CD14-positive monocyte (primary cell): ENCODE measurements at regions not wholly inside any gene's neighbourhood (a gene's known extent, or its start where the extent isn't known, plus 50 kb on each side); places are given as distances from the start of the nearest gene placed in this dataset.

Experiments used
- DNase-seq, 3 donors: peaks; one replicate each; pipeline ENCODE4 v3.0.0-alpha.2; 2011 to 2022
- H2AFZ ChIP-seq: 2 replicates; pipeline ENCODE4 v1.6.0; 2012; ENCODE audit warnings: mild to moderate bottlenecking, low read depth, low read length, inconsistent platforms; ENCODE audit not compliant: insufficient read depth, poor library complexity, severe bottlenecking
- H3K27ac ChIP-seq, 2 donors: 1 replicate in 1 of 2; 2 replicates in 1 of 2; pipeline ENCODE4 v1.5.1; 2012 to 2013; ENCODE audit warnings: low read length in 2 of 2, control low read depth in 1 of 2, inconsistent platforms in 1 of 2, low read depth in 1 of 2, mild to moderate bottlenecking in 1 of 2
- H3K27me3 ChIP-seq, 2 donors: one replicate each; pipeline versions ENCODE4 v1.6.0 to v1.6.1; 2011 to 2013; ENCODE audit warnings: low read length in 2 of 2; ENCODE audit not compliant: control insufficient read depth in 2 of 2, insufficient read depth in 2 of 2
- H3K36me3 ChIP-seq, 2 donors: replicated peaks in 1 of 2; 1 replicate in 1 of 2; 2 replicates in 1 of 2; pipeline versions ENCODE4 v1.5.1 to v1.6.1; 2012 to 2013; ENCODE audit warnings: low read length in 2 of 2, control low read depth in 1 of 2, inconsistent platforms in 1 of 2, mild to moderate bottlenecking in 1 of 2; ENCODE audit not compliant: insufficient read depth in 2 of 2, control insufficient read depth in 1 of 2
- H3K4me1 ChIP-seq, 2 donors: 1 replicate in 1 of 2; 2 replicates in 1 of 2; pipeline versions ENCODE4 v1.5.1 to v1.6.1; 2012 to 2013; ENCODE audit warnings: low read length in 2 of 2, control low read depth in 1 of 2, inconsistent platforms in 1 of 2, mild to moderate bottlenecking in 1 of 2, moderate library complexity in 1 of 2; ENCODE audit not compliant: insufficient read depth in 2 of 2, control insufficient read depth in 1 of 2
- H3K4me2 ChIP-seq: replicated peaks from 2 replicates; pipeline ENCODE3; 2012; ENCODE audit warnings: low read length, moderate library complexity, mild to moderate bottlenecking; ENCODE audit not compliant: poor library complexity, severe bottlenecking; ENCODE audit errors: extremely low read depth
- H3K4me3 ChIP-seq, 3 experiments: fragments of 200-600 bp in 1 of 3; sonication (generic) in 1 of 3; replicated peaks in 1 of 3; 1 replicate in 2 of 3; 2 replicates in 1 of 3; pipeline ENCODE4 v1.5.1; 2011 to 2013; ENCODE audit warnings: low read length in 3 of 3, mild to moderate bottlenecking in 3 of 3, control low read depth in 2 of 3, low read depth in 2 of 3, inconsistent platforms in 1 of 3, moderate library complexity in 1 of 3
- H3K79me2 ChIP-seq: 2 replicates; pipeline ENCODE4 v1.6.0; 2012; ENCODE audit warnings: mild to moderate bottlenecking, control low read depth, inconsistent platforms, low read length, moderate library complexity; ENCODE audit not compliant: insufficient read depth
- H3K9ac ChIP-seq: 2 replicates; pipeline ENCODE4 v1.6.0; 2017; ENCODE audit warnings: low read length, mild to moderate bottlenecking; ENCODE audit not compliant: insufficient read depth, poor library complexity, severe bottlenecking
- H3K9me3 ChIP-seq, 2 donors: replicated peaks in 1 of 2; 1 replicate in 1 of 2; 2 replicates in 1 of 2; pipeline versions ENCODE4 v1.5.1 to v1.6.1; 2012 to 2013; ENCODE audit warnings: low read length in 2 of 2, control low read depth in 1 of 2; ENCODE audit not compliant: control insufficient read depth in 1 of 2, insufficient read depth in 1 of 2
- H4K20me1 ChIP-seq: 2 replicates; pipeline ENCODE4 v1.6.0; 2012; ENCODE audit warnings: mild to moderate bottlenecking, low read length, control low read depth, moderate library complexity; ENCODE audit not compliant: insufficient read depth
- H3K27ac Mint-ChIP-seq, 7 donors: one replicate each; pipeline ENCODE4 v1.8.0; 2020; ENCODE audit warnings: mild to moderate bottlenecking in 7 of 7, mixed read lengths in 7 of 7, moderate library complexity in 6 of 7, inconsistent platforms in 2 of 7
- H3K27me3 Mint-ChIP-seq, 3 donors: one replicate each; pipeline ENCODE4 v1.8.0; 2021 to 2022; ENCODE audit warnings: low read depth in 3 of 3, mild to moderate bottlenecking in 3 of 3, mixed read lengths in 3 of 3, moderate library complexity in 3 of 3, inconsistent platforms in 1 of 3
- H3K36me3 Mint-ChIP-seq, 2 donors: one replicate each; pipeline ENCODE4 v1.8.0; 2020; ENCODE audit warnings: mixed read lengths in 2 of 2, inconsistent platforms in 1 of 2, mild to moderate bottlenecking in 1 of 2
- H3K4me1 Mint-ChIP-seq: one replicate; pipeline ENCODE4 v1.8.0; 2020; ENCODE audit warnings: mild to moderate bottlenecking, mixed read lengths
- H3K4me3 Mint-ChIP-seq, 2 donors: one replicate each; pipeline ENCODE4 v1.8.0; 2020; ENCODE audit warnings: mild to moderate bottlenecking in 2 of 2, mixed read lengths in 2 of 2, moderate library complexity in 1 of 2
- H3K9me3 Mint-ChIP-seq, 7 donors: one replicate each; pipeline ENCODE4 v1.8.0; 2020 to 2022; ENCODE audit warnings: mixed read lengths in 7 of 7, mild to moderate bottlenecking in 6 of 7, moderate library complexity in 6 of 7, inconsistent platforms in 2 of 7
- WGBS: methylation state at CpG from one replicate; pipeline ENCODE4 v1.1.5; 2013; ENCODE audit warnings: missing lambda C conversion rate; ENCODE audit not compliant: insufficient coverage; 5-methylcytosine and 5-hydroxymethylcytosine counted together
- intact Hi-C, 2 donors: fragments of 100-400 bp; cut with micrococcal nuclease; formaldehyde crosslinking; loops; one replicate each; pipeline versions ENCODE4 v1.15.0 to v1.15.1; 2023
- TF ChIP-seq, protein P1 (sequence below): fragments of 200-600 bp; IDR thresholded peaks from one replicate; pipeline ENCODE4 v1.8.0; 2022; ENCODE audit warnings: antibody characterized with exemption, mild to moderate bottlenecking

DNA sequence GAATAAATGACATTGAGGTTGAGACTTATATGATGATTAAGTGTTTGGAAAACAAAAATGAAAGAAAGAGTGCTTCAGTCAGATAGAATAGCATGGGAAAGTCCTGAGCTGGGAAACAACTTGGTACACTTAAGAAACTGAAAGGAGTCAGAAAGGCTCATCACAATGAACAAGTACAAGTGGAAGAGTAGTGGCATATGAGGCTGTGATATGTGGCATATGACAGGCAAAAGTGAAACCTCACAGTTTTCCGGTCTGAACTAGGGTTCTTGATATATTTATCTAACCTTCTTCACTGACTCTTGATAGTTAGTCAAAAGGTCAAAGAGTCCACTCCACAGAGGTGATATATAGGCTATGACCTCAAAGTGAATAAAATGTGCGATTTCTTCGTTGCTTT, 537.1 kb upstream of the CXorf51A start:
- H3K27me3 ChIP-seq = no peaks in the 10 kb centered on the region
- TF ChIP-seq, protein P1, sequence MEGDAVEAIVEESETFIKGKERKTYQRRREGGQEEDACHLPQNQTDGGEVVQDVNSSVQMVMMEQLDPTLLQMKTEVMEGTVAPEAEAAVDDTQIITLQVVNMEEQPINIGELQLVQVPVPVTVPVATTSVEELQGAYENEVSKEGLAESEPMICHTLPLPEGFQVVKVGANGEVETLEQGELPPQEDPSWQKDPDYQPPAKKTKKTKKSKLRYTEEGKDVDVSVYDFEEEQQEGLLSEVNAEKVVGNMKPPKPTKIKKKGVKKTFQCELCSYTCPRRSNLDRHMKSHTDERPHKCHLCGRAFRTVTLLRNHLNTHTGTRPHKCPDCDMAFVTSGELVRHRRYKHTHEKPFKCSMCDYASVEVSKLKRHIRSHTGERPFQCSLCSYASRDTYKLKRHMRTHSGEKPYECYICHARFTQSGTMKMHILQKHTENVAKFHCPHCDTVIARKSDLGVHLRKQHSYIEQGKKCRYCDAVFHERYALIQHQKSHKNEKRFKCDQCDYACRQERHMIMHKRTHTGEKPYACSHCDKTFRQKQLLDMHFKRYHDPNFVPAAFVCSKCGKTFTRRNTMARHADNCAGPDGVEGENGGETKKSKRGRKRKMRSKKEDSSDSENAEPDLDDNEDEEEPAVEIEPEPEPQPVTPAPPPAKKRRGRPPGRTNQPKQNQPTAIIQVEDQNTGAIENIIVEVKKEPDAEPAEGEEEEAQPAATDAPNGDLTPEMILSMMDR = no peak
- Mint-ChIP-seq H3K4me3 (no peak overlapping the region), H3K27me3 (no peaks in the 10 kb centered on the region), H3K9me3 (peaks cover 0 to 7% (median 1%) of the 10 kb centered on the region in 7 donors), H3K36me3 (no peaks in the 10 kb centered on the region), H3K4me1 (no peaks in the 10 kb centered on the region), H3K27ac (no peak overlapping the region)
- no peaks in the 10 kb centered on the region for H3K9me3 ChIP-seq
- no peak for DNase-seq
- H3K79me2 ChIP-seq = no peaks in the 10 kb centered on the region
- H3K36me3 ChIP-seq = no peaks in the 10 kb centered on the region
- H4K20me1 ChIP-seq = no peaks in the 10 kb centered on the region
- no peaks in the 10 kb centered on the region for H3K4me1 ChIP-seq
- WGBS = no CpG with 5 or more reads among the region's 3 CpGs
- H3K27ac ChIP-seq = no peak overlapping the region
- H3K4me2 ChIP-seq = no peak overlapping the region
- intact Hi-C loops = no loop called here
- no peak overlapping the region for H3K4me3 ChIP-seq
- no peak overlapping the region for H2AFZ ChIP-seq
- no peak overlapping the region for H3K9ac ChIP-seq

DNA sequence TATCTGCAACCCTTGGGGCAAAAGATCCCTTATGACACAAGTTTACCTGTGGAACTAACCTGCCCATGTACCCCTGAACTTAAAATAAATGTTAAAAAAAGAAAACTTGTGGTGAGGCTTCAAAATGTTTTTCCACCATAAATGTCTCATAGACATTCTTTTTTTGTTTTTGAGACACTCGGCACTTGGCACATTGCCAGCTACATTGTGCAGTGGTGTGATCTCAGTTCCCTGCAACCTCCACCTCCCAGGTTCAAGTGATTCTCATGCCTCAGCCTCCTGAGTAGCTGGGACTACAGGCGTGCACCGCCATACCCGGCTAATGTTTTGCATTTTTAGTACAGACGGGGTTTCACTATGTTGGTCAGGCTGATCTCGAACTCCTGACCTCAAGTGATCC, 528.9 kb upstream of the CXorf51A start:
- Histone ChIP-seq H3K27me3 (no peaks in the 10 kb centered on the region), H3K9ac (no peak overlapping the region), H3K27ac (no peak overlapping the region), H3K4me3 (no peak overlapping the region), H3K4me1 (no peaks in the 10 kb centered on the region), H4K20me1 (no peaks in the 10 kb centered on the region), H2AFZ (no peak overlapping the region), H3K4me2 (no peak overlapping the region), H3K36me3 (no peaks in the 10 kb centered on the region), H3K79me2 (no peaks in the 10 kb centered on the region), H3K9me3 (no peaks in the 10 kb centered on the region)
- TF ChIP-seq, protein P1 = no peak
- H3K36me3 Mint-ChIP-seq = no peaks in the 10 kb centered on the region
- peaks cover 0 to 1% (median 0%) of the 10 kb centered on the region in 3 donors for H3K27me3 Mint-ChIP-seq
- no peak overlapping the region for H3K27ac Mint-ChIP-seq
- no peak for DNase-seq
- peaks cover 0 to 3% (median 0%) of the 10 kb centered on the region in 7 donors for H3K9me3 Mint-ChIP-seq
- WGBS = no CpG with 5 or more reads among the region's 6 CpGs
- H3K4me3 Mint-ChIP-seq = no peak overlapping the region
- H3K4me1 Mint-ChIP-seq = no peaks in the 10 kb centered on the region
- intact Hi-C loops = no loop called here
